ENCODE measurements at regions not wholly inside any gene's neighbourhood (a gene's known extent, or its start where the extent isn't known, plus 50 kb on each side); places are given as distances from the start of the nearest gene placed in this dataset.

- no peak for DNase-seq
Measured at GRCh38 chr1:184329245-184329953, 57.4 kb upstream of the C1orf21 start.

GRCh38 chr1:184329962-184330868 lies 56.6 kb upstream of the C1orf21 start:
- no peak for DNase-seq

GRCh38 chr1:184330875-184331274 lies 56.0 kb upstream of the C1orf21 start:
- DNase-seq = no peak
